GM19239 (cell line): ENCODE measurements at regions not wholly inside any gene's neighbourhood (a gene's known extent, or its start where the extent isn't known, plus 50 kb on each side); places are given as distances from the start of the nearest gene placed in this dataset.
A peak's percentile ranks its signal among the peaks of the same experiment; 100 is the strongest.

Experiments used
- DNase-seq: peaks from one replicate; pipeline ENCODE4 v3.0.0; 2011; ENCODE audit warnings: low spot score; ENCODE audit not compliant: insufficient read length
- FAIRE-seq: peaks from 2 replicates; lab custom pipeline; 2011; peaks lifted over from hg19 to GRCh38; lab: Jason Lieb, UNC

DNA sequence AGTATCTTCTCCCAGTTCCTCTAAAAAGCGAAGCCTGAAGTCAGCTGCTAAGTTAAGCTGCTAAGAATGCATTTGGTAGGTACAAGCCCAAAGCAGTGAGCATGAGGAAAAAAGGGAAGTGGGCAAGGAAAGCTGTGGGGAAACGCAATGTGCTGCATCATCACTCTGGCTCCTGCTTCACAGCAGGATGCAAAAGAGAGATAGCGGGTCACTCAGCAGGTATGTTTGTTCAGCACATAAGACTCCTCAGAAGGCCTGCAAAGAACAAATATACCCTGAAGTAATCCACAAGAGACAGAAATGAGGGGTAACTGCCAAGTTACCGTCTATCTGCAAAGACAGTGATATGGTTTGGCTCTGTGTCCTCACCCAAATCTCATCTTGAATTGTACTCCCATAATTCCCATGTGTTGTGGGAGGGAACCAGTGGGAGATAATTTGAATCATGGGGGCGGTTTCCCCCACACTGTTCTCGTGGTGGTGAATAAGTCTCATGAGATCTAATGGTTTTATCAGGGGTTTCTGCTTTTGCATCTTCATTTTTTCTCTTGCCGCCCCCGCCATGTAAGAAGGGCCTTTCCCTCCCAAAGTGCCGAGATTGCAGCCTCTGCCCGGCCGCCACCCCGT, 127.4 kb upstream of the EGLN3 start:
- no peak for DNase-seq
- FAIRE-seq = no peak

DNA sequence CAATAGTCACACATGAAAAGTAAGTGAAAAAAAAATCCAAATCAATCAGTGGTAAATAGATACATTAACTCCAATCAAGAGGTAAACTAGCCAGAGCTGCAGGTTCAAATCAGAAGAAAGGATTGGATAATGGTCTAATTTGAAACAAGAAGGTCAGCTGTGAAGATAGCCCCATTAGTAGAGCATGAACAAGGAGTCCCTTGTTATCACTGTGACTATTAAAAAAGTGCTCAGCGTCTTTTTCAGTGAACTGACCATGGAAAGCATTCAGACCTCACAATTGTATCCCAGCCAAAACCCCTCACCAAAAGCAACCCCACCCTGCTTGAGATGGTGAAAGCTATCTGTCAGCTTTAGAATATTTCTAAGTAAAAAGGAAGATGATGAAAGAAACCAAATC, 125.0 kb upstream of the EGLN3 start:
- DNase-seq = no peak
- no peak for FAIRE-seq

DNA sequence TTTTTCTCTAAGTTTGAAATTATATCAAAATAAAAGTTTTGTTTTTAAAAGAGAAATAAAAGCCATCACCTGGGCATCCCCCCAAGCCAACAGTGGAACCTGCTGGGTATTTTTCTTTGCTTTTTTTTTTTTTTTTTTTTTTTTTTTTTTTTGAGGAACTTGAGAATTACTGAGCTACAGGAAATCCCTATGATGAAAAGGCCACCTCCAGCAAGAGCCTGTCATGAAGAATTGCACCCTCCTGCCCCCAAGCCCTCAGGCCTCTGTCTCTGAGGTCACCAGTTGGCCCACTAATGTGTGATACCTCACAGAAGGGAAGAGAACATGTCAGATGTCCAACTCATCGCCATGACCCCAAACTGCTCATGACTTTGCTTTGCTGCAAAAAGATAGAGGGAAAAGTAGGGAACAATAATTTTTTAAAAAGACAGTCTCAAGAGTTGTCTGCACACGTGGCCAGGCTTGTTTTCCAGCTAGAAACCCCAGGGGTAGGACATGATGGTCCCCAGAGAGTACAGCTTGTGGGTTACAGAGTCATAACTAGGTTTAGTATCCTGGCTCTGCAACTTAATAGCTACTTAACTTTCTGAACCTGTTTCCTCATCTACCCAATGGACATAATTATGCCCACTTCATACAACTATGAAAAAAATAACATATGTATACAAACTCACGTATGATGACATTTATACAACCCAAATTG, 124.3 kb upstream of the EGLN3 start:
- FAIRE-seq (peak; percentile 8), DNase-seq (no peak)

DNA sequence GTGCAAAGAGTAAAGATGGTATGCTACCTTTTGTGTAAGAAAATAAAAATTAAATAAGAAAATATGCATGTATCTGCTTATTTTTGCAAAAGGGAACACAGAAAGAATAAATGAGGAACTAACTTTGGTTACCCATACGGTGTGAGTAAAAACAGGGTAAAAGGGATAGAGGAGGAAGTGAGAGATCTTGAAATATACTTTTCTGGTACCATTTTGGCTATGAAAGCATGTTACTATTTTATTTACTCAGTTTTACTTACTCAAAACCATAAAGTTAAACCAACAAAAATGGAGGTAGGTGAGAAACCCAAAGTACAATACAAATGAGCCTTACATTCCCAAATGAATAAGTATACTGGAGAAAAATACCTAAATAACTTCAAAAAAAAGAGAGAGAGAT, 122.0 kb upstream of the EGLN3 start:
- FAIRE-seq (no peak), DNase-seq (no peak)

DNA sequence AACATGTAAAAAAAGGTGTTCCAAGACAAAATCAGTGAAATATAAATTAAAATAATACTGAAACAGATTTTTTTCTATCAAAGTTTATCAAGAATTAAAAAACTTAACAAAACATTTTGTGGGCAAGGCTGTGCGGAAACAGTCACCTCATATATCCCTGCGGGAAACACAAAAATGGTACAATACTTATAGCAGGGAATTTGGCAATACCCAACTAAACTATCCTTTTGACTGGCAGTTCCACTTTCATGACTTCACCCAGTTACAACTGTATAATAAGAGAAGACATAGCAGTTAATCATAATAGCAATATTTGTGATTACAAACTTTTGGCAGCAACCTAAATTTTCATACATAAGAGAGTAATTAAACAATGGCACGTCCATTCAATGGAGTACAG, 121.5 kb upstream of the EGLN3 start:
- FAIRE-seq = no peak
- DNase-seq = no peak

DNA sequence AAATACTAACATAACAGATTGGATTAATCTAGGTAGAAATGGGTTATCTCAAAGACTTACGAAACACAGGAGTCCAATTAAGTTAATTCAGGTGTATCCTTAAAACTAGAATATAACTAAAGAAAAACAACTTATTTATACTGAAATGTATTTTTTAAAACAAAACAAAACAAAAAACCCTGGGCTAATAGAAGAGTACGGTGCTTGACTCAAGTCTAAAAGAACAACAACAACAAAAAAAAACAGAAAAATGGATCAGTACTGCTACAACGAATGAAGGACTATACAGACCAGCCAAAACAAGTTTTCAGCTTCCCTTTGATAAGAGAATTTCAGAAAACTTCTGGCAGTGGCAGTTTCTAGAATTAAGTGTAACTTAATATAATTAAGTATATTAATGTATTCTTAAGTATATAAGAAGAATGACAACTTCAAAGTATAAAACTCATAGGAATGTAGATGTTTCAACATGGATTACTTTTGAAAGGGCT, 120.1 kb upstream of the EGLN3 start:
- DNase-seq = no peak
- FAIRE-seq = no peak

DNA sequence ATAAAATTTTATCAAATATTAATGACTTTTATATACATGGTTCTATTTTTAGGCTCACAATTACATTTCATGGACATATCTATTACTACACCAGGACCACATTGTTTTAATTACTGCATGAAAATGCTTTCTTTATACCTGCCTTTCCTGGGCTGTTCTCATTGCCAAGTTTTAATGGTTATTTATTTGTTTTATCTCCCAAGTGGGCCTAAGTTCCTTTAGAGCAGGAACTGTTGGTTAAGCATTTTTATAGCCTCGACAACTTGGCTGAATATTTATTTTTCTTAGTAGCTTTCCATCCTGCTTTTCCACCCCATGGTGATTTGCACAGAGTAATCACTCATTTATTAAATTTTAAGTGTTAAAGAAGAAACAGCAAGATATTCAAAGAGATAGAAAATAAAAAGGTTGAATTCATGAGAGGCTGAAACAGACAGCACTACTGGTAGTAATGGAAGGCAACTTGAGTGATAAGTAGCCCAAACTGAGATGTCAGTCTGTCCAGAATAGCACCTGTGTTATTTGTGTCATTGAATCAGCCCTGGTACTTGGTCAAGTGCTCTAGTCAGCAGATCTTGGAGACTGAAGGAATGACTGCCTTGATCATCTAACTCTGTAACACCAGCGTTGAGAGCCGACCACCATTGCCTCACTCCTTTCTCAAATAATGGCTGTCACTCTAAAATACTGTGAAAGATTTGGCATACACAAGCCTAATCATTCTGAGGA, 119.1 kb upstream of the EGLN3 start:
- FAIRE-seq (no peak), DNase-seq (no peak)

DNA sequence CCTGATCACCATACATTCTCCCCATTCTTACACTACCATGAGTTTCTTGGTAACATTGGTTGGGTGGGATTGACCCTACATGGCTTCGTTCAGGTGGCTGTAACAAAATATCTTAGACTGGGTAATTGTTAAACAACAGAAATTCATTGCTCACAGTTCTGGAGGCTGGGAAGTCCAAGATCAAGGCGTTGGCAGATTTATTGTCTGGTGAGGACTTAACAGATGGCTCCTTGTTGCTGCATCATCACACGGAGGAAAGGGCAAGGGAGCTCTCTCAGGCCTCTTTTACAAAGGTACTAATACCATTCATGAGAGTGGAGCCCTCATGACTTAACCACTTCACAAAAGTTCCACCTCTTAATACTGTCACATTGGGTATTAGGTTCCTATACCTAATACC, 116.7 kb upstream of the EGLN3 start:
- DNase-seq (no peak), FAIRE-seq (no peak)

DNA sequence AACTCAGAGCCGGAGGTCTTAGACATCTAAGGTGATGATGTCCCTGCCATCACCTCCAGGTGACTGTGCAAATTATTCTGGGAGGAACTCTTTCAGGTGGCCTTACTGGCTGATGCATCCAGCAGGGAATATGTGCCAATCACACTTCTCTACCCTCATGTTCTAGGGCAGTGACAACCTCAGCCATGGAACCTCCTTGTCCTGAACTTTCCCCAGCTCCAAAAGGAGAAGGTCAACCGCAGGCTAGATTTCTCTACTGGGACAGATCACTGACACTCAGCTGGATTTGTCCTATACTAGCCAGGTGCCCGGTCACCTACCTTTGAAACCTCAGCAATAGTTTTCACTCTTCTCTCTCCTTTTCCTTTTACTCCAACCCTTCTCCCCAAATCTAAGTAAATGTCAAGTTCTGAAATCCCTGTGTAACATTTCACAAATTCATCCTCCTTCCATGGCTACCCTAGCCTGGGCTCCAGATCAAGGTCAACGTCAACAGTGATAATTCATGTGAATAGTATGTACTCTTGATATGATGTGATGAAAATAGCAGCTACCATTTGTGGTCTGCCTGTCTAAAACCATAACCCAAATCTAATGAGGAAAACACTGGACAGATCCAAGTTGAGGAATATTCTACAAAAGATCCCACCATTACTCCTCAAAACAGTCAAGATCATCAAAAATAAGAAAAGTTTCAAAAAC, 115.0 kb upstream of the EGLN3 start:
- DNase-seq = no peak
- FAIRE-seq = no peak

DNA sequence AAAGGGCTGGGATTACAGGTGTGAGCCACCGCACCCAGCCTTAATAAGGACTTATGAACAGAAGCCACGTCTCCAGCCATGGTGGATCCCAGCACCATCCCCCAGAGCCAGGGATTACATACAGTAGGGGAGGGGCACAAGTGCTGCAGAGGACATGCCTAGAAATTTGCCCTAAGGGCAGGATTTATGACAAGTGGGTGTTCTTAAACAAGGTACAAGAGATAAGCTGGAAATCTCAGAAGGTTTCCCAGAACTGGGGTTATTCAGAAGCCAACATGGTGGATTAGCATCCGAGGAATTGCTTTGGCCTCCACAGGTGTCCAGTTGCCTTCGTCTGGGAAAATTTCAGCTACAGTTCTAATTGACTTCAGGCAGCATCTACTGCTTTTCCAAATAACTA, 114.4 kb upstream of the EGLN3 start:
- no peak for FAIRE-seq
- DNase-seq = no peak

DNA sequence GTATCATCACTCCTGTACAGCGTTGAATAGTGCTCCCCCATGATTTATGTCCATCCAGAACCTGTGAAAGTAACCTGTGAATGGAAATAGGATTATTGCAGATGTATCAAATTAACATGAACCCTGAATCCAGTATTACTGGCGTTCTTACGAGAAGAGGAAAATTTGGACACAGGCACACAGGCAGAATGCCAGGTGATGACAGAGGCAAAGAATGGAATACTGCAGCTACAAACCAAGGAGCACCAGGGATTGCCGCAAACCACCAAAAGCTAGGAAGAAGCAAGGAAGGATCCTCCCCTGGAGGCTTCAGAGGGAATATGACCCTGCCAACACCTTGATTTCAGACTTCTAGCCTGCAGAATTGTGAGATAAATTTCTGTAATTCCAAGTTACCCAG, 113.5 kb upstream of the EGLN3 start:
- DNase-seq (no peak), FAIRE-seq (no peak)

DNA sequence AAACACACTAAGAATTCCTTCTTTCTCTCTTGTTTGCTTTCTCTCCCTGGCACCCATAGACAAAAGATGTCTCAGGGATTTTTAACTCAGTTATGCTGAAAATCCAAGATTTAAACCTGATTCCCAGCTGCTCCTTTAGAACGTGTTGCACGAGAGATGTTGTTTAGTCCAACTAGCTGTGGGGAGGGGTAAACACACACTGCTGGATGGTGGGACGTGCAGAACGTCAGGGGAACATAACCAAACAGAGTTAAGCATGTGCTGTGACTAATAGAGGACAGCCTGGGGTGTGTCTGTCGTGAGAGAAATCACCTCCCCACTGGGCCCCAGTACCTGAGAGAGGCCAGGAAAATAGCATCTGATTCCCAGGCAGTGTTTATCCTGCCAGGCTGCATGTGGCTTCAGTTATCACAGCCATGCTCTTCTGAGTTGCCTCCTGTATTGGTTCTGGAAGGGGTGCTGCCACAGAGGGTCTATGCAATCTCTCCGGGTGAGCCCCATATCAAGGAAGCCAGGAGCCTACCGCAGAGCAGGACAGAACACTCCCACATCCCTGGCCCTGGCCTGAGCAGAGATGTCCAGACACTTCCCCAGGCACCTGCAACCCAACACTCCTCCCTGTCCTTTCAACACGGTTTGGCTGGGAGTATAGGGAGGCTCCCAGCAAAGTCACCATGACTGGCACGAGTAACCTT, 112.7 kb upstream of the EGLN3 start:
- FAIRE-seq = no peak

DNA sequence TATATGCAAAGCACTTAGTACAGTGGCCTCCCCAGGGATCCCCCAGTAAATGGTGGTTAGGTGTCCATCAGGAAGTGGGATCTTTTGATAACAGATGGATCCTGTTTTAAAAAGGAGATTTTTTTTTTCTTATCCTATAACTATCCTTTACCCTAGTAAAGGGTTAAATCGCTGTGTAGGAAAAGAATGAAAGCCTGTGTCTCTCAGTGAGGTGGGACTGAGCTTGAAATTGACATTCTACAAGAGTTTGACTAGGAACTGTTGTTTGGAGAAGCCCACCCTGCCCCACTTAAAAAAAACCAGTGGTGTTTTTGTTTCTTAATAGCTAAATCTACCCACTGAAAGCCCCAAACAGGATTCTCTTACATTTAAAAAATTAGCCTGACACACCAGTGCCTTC, 112.2 kb upstream of the EGLN3 start:
- FAIRE-seq (no peak), DNase-seq (no peak)

More for the DNA sequence above, 112.7 kb upstream of the EGLN3 start:
- no peak for DNase-seq

DNA sequence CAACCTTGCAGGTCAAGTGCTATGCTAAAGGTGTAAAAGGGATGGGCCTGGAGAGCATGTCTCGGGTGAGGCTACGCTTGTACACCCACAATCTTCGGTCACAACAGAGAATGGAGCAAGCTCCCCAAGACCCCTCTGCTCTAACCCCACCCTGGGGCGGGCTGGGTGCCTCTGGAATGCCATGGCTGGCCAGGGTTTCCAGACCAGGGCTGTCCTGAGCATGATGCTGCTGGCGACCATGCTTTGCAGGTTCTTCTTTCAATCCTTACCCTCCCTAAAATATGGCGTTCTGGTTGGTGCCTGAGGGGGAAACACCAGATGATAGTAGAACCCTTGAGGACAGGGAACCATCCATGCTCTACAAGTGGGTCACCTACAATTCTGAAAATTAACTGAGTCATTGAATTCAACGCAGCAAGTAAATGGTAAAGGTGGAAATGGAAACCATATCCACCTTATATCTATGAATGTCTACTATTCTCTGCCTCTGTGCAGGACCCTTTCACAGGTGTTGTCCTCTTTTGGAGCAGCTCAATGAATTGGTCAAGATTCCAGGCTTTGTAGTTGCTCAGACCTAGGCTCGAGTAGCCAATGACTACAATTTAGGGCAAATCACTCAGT, 111.6 kb upstream of the EGLN3 start:
- DNase-seq (no peak), FAIRE-seq (no peak)

DNA sequence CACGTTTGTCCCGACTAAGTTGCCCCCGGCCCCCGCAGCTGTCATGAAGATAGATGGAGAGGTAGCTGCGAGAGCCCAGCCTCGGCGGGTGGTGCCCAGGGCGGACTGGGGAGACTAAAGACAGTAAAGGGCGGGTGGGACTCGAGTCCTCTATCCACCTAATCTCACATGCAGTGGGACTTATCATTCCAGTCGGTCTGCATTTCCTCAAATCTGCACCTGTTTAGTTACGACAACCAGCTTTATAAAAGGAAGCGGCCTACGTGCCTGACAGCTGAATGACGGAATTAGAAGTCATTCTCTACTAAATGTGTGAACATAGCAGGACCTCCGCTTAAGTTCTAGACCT, 109.8 kb upstream of the EGLN3 start:
- FAIRE-seq = no peak

DNA sequence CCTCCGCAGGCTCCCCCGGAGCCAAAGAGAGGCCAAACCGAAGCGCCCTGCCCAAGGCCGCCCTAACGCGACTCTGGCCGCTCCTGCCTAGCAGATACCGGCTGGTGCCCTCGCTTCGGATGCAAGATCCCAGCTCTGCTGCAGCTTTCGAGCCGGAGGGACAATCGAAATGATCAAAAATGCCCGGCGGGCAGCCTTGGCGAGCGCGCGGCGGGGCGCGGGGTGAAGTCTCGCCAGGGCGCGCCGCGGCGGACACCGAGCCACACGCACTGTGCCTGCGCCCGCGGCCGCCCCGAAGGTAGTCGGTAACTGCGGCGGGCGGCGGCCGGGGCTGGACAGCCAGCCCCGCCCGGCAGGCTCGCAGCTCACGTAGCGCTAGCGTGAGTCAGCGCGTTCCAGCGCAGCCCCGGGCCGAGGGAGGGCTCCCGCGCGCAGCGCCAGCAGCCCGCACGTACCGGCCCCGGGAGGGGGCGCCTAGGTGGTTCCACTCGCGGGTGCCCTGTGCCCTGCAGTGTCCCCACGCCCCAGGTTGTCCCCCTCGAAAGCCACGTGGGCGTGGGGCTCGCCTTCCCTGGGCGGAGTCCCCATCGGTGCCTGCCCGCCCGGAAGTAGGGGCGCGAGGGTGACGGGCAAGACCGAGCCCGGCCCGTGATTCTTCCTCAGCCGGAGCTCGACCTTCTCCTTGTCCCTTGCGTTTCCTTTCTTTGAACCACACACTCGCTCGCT, 109.2 kb upstream of the EGLN3 start:
- DNase-seq (peak; percentile 54), FAIRE-seq (peak; percentile 65)

More for the DNA sequence above, 109.8 kb upstream of the EGLN3 start:
- DNase-seq = no peak

DNA sequence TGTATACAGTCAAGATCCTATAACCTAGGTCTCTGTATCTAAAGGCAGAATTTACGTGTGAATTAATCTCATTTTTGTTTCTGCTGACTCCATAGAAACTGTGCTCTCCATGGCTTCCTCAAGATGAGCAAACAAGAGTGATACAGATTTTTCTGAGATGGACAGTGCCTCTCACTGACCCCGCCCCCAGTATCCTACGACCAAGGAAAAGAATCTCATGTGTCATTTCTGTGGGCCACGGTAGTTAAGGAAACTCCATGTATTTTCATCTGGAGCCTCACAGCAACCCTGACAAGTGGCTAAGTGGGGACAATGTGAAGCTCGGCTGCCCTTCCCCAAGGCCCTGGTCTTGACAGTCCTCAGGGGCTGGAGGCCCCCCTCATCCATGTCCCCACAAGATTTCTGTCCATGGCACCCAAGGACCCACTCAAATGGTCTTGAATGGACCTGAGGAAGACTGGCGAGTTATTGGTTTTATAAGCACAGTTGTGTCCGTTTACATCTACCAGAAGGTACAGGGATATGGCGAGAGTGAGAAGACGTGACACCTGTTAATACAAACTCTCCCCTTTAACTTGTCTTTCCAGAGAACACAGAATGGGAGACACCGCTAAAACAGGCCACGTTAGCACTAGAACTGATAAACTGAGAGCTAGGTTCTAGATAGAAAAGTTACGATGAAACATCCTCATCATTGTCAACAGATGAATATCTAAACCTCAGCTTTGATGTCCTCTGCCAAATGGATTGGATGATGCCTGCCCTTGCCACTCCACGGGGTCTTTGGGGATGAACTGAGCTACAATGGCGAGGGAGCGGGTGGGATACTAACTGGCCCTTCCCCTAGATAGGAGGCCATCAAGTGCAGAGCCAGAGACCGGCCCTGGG, 108.4 kb upstream of the EGLN3 start:
- no peak for DNase-seq
- no peak for FAIRE-seq

DNA sequence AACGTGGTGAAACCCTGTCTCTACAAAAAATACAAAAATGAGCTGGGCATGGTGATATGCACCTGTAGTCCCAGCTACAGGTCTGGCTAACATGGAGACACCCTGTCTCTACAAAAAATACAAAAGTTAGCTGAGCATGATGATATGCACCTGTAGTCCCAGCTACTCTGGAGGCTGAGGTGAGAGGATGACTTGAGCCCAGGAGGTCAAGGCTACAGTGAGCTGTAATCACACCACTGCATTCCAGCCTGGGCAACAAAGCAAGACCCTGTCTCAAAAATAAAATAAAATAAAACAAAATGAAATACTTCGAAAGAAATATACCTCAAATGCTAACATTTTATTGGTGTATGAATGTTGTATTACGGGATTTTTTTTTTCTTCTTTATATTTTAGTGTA, 107.6 kb upstream of the EGLN3 start:
- DNase-seq (no peak), FAIRE-seq (no peak)
